ENCODE measurements at regions not wholly inside any gene's neighbourhood (a gene's known extent, or its start where the extent isn't known, plus 50 kb on each side); places are given as distances from the start of the nearest gene placed in this dataset.
"Not testable (repeated sequence)": the region's sequence is repeated elsewhere in the genome, so short reads cannot be mapped to it uniquely, and the experiment has no call there.

DNA sequence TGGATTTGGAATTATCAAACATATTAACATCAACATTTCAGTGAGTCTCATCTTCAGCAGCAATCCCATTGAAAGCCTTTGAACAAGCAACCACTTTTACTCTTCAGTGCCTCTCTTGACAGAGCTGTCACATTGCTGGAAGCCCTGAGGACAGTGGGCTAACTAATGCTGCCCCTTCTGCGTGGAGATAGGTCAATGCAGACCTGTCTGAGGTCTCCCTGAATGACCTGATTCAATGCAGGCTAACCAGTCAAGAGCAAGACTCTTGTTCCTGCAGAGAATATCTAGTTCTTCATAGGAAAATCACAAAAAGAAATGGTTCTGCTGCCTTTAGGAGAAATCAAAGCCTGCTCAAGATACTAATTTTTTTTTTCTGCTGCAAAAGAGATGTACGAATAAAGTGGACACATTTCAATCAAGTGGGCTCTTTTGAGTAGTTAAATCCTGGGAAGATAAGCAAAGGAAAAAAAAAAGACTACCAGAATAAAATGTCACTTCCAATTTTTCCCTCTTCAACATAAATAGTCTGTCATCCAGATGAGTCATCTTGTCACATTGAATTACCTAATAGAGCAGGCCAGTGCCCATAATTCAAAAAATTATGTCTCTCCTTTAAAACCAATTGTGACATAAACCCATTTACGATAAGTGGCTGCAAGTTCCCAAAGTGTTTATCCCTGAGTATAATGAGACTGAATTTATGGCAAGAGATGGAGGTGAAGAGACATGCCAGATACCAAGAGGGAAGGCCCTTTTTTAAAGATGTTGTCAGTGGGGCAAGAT lies 1269.0 kb upstream of the DDX18 start:
- H3K9me3 ChIP-seq (ENCODE audit: control insufficient read depth, insufficient read depth, low read depth, low read length) = no peaks in the 10 kb centered on the region

DNA sequence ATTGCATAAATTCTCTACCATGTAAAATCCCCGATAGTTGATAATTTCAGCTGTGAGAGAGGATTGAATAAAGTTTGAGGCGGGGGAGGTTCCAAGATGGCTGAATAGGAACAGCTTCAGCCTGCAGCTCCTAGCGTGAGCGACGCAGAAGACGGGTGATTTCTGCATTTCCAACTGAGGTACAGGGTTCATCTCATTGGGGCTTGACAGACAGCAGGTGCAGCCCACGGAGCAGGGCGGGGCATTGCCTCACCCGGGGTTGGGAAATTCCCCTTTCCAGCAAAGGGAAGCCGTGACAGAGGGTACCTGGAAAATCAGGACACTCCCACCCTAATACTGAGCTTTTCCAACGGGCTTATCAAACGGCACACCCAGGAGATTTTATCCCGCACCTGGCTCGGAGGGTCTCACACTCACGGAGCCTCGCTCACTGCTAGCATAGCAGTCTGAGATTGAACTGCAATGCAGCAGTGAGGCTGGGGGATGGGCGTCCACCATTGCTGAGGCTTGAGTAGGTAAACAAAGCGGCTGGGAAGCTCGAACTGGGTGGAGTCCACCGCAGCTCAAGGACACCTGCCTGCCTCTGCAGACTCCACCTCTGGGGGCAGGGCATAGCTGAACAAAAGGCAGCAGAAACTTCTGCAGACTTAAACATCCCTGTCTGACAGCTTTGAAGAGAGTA lies 1261.6 kb upstream of the DDX18 start:
- H3K4me1 ChIP-seq (ENCODE audit: control insufficient read depth, insufficient read depth, low read length); H3K9me3 ChIP-seq (ENCODE audit: control insufficient read depth, insufficient read depth, low read depth, low read length); H3K4me3 ChIP-seq (ENCODE audit: low read depth, low read length); POLR2A ChIA-PET; H3K36me3 ChIP-seq (ENCODE audit: control insufficient read depth in 2 of 2, insufficient read depth in 1 of 2, low read length in 2 of 2); H3K27ac ChIP-seq (ENCODE audit: extremely low read depth, low read depth, low read length); CTCF ChIA-PET: not testable (repeated sequence)

More for the DNA sequence above, 1269.0 kb upstream of the DDX18 start:
- TF ChIP-seq, protein P1, sequence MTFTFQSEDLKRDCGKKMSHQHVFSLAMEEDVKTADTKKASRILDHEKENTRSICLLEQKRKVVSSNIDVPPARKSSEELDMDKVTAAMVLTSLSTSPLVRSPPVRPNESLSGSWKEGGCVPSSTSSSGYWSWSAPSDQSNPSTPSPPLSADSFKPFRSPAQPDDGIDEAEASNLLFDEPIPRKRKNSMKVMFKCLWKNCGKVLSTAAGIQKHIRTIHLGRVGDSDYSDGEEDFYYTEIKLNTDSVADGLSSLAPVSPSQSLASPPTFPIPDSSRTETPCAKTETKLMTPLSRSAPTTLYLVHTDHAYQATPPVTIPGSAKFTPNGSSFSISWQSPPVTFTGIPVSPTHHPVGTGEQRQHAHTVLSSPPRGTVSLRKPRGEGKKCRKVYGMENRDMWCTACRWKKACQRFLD (tag by site-specific recombination; IDR thresholded peaks at IDR 0.05) = no peak
- TF ChIP-seq ZNF624 (tag by site-specific recombination; IDR thresholded peaks at IDR 0.05) (no peak), EGR2 (tag by site-specific recombination; IDR thresholded peaks at IDR 0.05; ENCODE audit: low read depth) (no peak), ZNF121 (tag by site-specific recombination; IDR thresholded peaks at IDR 0.05) (no peak), ZNF37A (tag by site-specific recombination; IDR thresholded peaks at IDR 0.05) (no peak), ZBTB8A (tag by site-specific recombination; IDR thresholded peaks at IDR 0.05) (no peak), MEIS1 (CRISPR knock-in tag; IDR thresholded peaks at IDR 0.05; ENCODE audit: borderline replicate concordance) (no peak), ZNF610 (tag by site-specific recombination; IDR thresholded peaks at IDR 0.05; ENCODE audit: borderline replicate concordance) (no peak), ZNF776 (tag by site-specific recombination; IDR thresholded peaks at IDR 0.05; ENCODE audit: borderline replicate concordance) (no peak), ZNF664 (tag by site-specific recombination; IDR thresholded peaks at IDR 0.05) (no peak), ZFP37 (tag by site-specific recombination; IDR thresholded peaks at IDR 0.05) (no peak), ZNF791 (tag by site-specific recombination; IDR thresholded peaks at IDR 0.05) (no peak), ZFP3 (tag by site-specific recombination; IDR thresholded peaks at IDR 0.05; ENCODE audit: low read depth) (no peak), ZNF830 (tag by site-specific recombination; IDR thresholded peaks at IDR 0.05; ENCODE audit: low read depth) (no peak), GFI1B (tag by site-specific recombination; IDR thresholded peaks at IDR 0.05) (no peak)
- TF ChIP-seq, protein P2, sequence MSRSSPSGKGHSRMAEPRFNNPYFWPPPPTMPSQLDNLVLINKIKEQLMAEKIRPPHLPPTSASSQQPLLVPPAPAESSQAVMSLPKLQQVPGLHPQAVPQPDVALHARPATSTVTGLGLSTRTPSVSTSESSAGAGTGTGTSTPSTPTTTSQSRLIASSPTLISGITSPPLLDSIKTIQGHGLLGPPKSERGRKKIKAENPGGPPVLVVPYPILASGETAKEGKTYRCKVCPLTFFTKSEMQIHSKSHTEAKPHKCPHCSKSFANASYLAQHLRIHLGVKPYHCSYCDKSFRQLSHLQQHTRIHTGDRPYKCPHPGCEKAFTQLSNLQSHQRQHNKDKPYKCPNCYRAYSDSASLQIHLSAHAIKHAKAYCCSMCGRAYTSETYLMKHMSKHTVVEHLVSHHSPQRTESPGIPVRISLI (tag by site-specific recombination; IDR thresholded peaks at IDR 0.05) = no peak
- TF ChIP-seq, protein P3, sequence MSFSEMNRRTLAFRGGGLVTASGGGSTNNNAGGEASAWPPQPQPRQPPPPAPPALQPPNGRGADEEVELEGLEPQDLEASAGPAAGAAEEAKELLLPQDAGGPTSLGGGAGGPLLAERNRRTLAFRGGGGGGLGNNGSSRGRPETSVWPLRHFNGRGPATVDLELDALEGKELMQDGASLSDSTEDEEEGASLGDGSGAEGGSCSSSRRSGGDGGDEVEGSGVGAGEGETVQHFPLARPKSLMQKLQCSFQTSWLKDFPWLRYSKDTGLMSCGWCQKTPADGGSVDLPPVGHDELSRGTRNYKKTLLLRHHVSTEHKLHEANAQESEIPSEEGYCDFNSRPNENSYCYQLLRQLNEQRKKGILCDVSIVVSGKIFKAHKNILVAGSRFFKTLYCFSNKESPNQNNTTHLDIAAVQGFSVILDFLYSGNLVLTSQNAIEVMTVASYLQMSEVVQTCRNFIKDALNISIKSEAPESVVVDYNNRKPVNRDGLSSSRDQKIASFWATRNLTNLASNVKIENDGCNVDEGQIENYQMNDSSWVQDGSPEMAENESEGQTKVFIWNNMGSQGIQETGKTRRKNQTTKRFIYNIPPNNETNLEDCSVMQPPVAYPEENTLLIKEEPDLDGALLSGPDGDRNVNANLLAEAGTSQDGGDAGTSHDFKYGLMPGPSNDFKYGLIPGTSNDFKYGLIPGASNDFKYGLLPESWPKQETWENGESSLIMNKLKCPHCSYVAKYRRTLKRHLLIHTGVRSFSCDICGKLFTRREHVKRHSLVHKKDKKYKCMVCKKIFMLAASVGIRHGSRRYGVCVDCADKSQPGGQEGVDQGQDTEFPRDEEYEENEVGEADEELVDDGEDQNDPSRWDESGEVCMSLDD (tag by site-specific recombination; IDR thresholded peaks at IDR 0.05) = no peak
- TF ChIP-seq, protein P4, sequence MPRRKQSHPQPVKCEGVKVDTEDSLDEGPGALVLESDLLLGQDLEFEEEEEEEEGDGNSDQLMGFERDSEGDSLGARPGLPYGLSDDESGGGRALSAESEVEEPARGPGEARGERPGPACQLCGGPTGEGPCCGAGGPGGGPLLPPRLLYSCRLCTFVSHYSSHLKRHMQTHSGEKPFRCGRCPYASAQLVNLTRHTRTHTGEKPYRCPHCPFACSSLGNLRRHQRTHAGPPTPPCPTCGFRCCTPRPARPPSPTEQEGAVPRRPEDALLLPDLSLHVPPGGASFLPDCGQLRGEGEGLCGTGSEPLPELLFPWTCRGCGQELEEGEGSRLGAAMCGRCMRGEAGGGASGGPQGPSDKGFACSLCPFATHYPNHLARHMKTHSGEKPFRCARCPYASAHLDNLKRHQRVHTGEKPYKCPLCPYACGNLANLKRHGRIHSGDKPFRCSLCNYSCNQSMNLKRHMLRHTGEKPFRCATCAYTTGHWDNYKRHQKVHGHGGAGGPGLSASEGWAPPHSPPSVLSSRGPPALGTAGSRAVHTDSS (tag by site-specific recombination; IDR thresholded peaks at IDR 0.05) = no peak
- Histone ChIP-seq H3K27ac (ENCODE audit: extremely low read depth, low read depth, low read length) (no peak overlapping the region), H3K4me1 (ENCODE audit: control insufficient read depth, insufficient read depth, low read length) (no peaks in the 10 kb centered on the region), H3K4me3 (ENCODE audit: low read depth, low read length) (no peak overlapping the region), H3K36me3 (ENCODE audit: control insufficient read depth in 2 of 2, insufficient read depth in 1 of 2, low read length in 2 of 2) (no peaks in the 10 kb centered on the region)
- ChIA-PET POLR2A (no interaction called here), CTCF (no interaction called here)

Data from HEK293 (cell line).